GM23338 (cell line): ENCODE measurements at regions not wholly inside any gene's neighbourhood (a gene's known extent, or its start where the extent isn't known, plus 50 kb on each side); places are given as distances from the start of the nearest gene placed in this dataset.

Experiments used
- ATAC-seq: fragments of 200-7000 bp; cut with Tn5 transposase; 3 replicates; pipeline ENCODE4 v1.9.1; 2020
- DNase-seq: peaks from one replicate; pipeline ENCODE4 v3.0.0-alpha.2; 2015; ENCODE audit warnings: low spot score
- H2AFZ ChIP-seq: fragments of 200-600 bp; sonication (generic); 2 replicates; pipeline ENCODE4 v1.8.0; 2016; ENCODE audit warnings: antibody characterized with exemption, mild to moderate bottlenecking, moderate library complexity
- H3F3A ChIP-seq: fragments of 200-600 bp; sonication (generic); replicated peaks from 2 replicates; pipeline ENCODE4 v1.8.0; 2017; ENCODE audit warnings: antibody characterized with exemption, mixed run types, low read depth
- H3K27ac ChIP-seq: fragments of 200-600 bp; sonication (generic); 2 replicates; pipeline ENCODE4 v1.6.1; 2016; ENCODE audit warnings: low read depth
- H3K27me3 ChIP-seq: fragments of 200-600 bp; sonication (generic); 2 replicates; pipeline ENCODE4 v1.8.0; 2016; ENCODE audit warnings: mild to moderate bottlenecking, mixed run types, moderate library complexity; ENCODE audit not compliant: insufficient read depth
- H3K36me3 ChIP-seq: fragments of 200-600 bp; sonication (generic); 2 replicates; pipeline ENCODE4 v1.8.0; 2016; ENCODE audit warnings: mild to moderate bottlenecking; ENCODE audit not compliant: insufficient read depth
- H3K4me1 ChIP-seq: fragments of 200-600 bp; sonication (generic); 2 replicates; pipeline ENCODE4 v1.8.0; 2016; ENCODE audit warnings: mild to moderate bottlenecking, moderate library complexity; ENCODE audit not compliant: insufficient read depth
- H3K4me2 ChIP-seq: fragments of 200-600 bp; sonication (generic); 2 replicates; pipeline ENCODE4 v1.7.1; 2017; ENCODE audit warnings: mixed run types
- H3K4me3 ChIP-seq: fragments of 200-600 bp; sonication (generic); 2 replicates; pipeline ENCODE4 v1.6.1; 2016; ENCODE audit warnings: mixed run types
- H3K79me2 ChIP-seq: fragments of 200-600 bp; sonication (generic); replicated peaks from 2 replicates; pipeline ENCODE4 v1.8.0; 2017; ENCODE audit warnings: mild to moderate bottlenecking; ENCODE audit not compliant: insufficient read depth
- H3K9me2 ChIP-seq: fragments of 200-600 bp; sonication (generic); 2 replicates; pipeline ENCODE4 v1.8.0; 2017; ENCODE audit not compliant: insufficient read depth
- H4K20me1 ChIP-seq: fragments of 200-600 bp; sonication (generic); replicated peaks from 2 replicates; pipeline ENCODE4 v1.8.0; 2017; ENCODE audit warnings: mild to moderate bottlenecking; ENCODE audit not compliant: insufficient read depth
- H3K27ac Mint-ChIP-seq: 2 replicates; pipeline ENCODE4 v1.8.0; 2020; ENCODE audit warnings: inconsistent platforms, mild to moderate bottlenecking, moderate library complexity, mixed read lengths
- H3K27me3 Mint-ChIP-seq: 3 replicates; pipeline ENCODE4 v1.8.0; 2022; ENCODE audit warnings: low read depth, mild to moderate bottlenecking, moderate library complexity, mixed read lengths, inconsistent platforms; ENCODE audit not compliant: insufficient read depth, poor library complexity
- H3K36me3 Mint-ChIP-seq: 3 replicates; pipeline ENCODE4 v1.8.0; 2021; ENCODE audit warnings: low read depth, mild to moderate bottlenecking, inconsistent platforms, moderate library complexity, mixed read lengths
- H3K4me1 Mint-ChIP-seq: 3 replicates; pipeline ENCODE4 v1.8.0; 2020; ENCODE audit warnings: mild to moderate bottlenecking, inconsistent platforms, mixed read lengths
- H3K4me3 Mint-ChIP-seq: 3 replicates; pipeline ENCODE4 v1.8.0; 2021; ENCODE audit warnings: moderate library complexity, mild to moderate bottlenecking, inconsistent platforms, mixed read lengths
- H3K9me3 Mint-ChIP-seq: 3 replicates; pipeline ENCODE4 v1.8.0; 2020; ENCODE audit warnings: moderate library complexity, mild to moderate bottlenecking, inconsistent platforms, mixed read lengths
- CREB1 ChIP-seq: fragments of 250-450 bp; sonication (Bioruptor Pico); IDR thresholded peaks from 2 replicates; pipeline ENCODE4 v1.5.0; 2020; ENCODE audit warnings: low read depth, mild to moderate bottlenecking, moderate library complexity
- CTCF ChIP-seq, 2 experiments: fragments of 200-600 bp in 1 of 2; sonication (generic) in 1 of 2; conservative IDR thresholded peaks; 2 replicates each; pipeline versions ENCODE4 v1.5.1 to v1.6.1; 2016 to 2017; ENCODE audit warnings: antibody characterized with exemption in 2 of 2, low read depth in 2 of 2, mild to moderate bottlenecking in 2 of 2, moderate library complexity in 1 of 2
- EZH2 ChIP-seq: fragments of 200-600 bp; sonication (generic); IDR thresholded peaks from one replicate; pipeline ENCODE4 v1.8.0; 2017; ENCODE audit warnings: antibody characterized with exemption, mild to moderate bottlenecking, low read depth; ENCODE audit not compliant: unreplicated experiment
- EZH2phosphoT487 ChIP-seq: fragments of 200-600 bp; sonication (generic); IDR thresholded peaks from one replicate; pipeline ENCODE4 v1.8.1; 2018; ENCODE audit warnings: antibody characterized with exemption; ENCODE audit not compliant: unreplicated experiment
- JUNB ChIP-seq: IDR thresholded peaks from one replicate; pipeline ENCODE4 v1.6.1; 2016; ENCODE audit warnings: antibody characterized with exemption; ENCODE audit not compliant: unreplicated experiment
- NANOG ChIP-seq: IDR thresholded peaks from 2 replicates; pipeline ENCODE4 v1.6.1; 2016; ENCODE audit warnings: antibody characterized with exemption, borderline replicate concordance
- POLR2AphosphoS5 ChIP-seq: IDR thresholded peaks from 2 replicates; pipeline ENCODE4 v1.6.1; 2016; ENCODE audit warnings: antibody characterized with exemption, low read depth
- ZNF114 ChIP-seq: fragments of 250-450 bp; sonication (Bioruptor Pico); IDR thresholded peaks from 2 replicates; pipeline ENCODE4 v1.5.0; 2020; ENCODE audit warnings: mild to moderate bottlenecking, moderate library complexity
- ZNF331 ChIP-seq: fragments of 250-450 bp; sonication (Bioruptor Pico); IDR thresholded peaks from 2 replicates; pipeline ENCODE4 v1.5.0; 2020; ENCODE audit warnings: low read depth, mild to moderate bottlenecking, moderate library complexity
- TF ChIP-seq, protein P1 (sequence below): fragments of 250-450 bp; sonication (Bioruptor Pico); IDR thresholded peaks from 2 replicates; pipeline ENCODE4 v1.5.0; 2020; ENCODE audit warnings: mild to moderate bottlenecking, moderate library complexity

DNA sequence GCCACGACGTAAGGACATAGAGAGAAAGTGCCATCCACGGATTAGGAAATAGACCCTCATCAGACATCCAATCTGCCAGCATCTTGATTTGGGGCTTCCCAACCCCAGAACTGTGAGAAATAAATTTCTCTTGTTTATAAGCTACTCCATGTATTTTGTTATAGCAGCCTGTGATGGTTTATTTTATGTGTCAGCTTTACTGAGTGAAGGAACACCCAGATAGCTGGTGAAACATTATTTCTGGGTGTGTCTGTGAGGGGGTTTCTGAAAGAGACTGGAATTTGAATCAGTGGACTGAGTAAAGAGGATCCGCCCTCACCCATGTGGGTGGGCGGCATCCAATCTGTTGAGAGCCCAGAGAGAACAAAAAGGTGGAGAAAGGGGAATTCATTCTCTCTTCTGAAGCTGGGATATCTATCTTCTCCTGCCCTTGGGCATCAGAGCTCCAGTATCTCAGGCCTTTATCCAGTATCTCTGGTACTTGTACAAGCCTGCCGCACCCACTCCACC, 131.5 kb upstream of the ANKFN1 start (continued):
- TF ChIP-seq, protein P1, sequence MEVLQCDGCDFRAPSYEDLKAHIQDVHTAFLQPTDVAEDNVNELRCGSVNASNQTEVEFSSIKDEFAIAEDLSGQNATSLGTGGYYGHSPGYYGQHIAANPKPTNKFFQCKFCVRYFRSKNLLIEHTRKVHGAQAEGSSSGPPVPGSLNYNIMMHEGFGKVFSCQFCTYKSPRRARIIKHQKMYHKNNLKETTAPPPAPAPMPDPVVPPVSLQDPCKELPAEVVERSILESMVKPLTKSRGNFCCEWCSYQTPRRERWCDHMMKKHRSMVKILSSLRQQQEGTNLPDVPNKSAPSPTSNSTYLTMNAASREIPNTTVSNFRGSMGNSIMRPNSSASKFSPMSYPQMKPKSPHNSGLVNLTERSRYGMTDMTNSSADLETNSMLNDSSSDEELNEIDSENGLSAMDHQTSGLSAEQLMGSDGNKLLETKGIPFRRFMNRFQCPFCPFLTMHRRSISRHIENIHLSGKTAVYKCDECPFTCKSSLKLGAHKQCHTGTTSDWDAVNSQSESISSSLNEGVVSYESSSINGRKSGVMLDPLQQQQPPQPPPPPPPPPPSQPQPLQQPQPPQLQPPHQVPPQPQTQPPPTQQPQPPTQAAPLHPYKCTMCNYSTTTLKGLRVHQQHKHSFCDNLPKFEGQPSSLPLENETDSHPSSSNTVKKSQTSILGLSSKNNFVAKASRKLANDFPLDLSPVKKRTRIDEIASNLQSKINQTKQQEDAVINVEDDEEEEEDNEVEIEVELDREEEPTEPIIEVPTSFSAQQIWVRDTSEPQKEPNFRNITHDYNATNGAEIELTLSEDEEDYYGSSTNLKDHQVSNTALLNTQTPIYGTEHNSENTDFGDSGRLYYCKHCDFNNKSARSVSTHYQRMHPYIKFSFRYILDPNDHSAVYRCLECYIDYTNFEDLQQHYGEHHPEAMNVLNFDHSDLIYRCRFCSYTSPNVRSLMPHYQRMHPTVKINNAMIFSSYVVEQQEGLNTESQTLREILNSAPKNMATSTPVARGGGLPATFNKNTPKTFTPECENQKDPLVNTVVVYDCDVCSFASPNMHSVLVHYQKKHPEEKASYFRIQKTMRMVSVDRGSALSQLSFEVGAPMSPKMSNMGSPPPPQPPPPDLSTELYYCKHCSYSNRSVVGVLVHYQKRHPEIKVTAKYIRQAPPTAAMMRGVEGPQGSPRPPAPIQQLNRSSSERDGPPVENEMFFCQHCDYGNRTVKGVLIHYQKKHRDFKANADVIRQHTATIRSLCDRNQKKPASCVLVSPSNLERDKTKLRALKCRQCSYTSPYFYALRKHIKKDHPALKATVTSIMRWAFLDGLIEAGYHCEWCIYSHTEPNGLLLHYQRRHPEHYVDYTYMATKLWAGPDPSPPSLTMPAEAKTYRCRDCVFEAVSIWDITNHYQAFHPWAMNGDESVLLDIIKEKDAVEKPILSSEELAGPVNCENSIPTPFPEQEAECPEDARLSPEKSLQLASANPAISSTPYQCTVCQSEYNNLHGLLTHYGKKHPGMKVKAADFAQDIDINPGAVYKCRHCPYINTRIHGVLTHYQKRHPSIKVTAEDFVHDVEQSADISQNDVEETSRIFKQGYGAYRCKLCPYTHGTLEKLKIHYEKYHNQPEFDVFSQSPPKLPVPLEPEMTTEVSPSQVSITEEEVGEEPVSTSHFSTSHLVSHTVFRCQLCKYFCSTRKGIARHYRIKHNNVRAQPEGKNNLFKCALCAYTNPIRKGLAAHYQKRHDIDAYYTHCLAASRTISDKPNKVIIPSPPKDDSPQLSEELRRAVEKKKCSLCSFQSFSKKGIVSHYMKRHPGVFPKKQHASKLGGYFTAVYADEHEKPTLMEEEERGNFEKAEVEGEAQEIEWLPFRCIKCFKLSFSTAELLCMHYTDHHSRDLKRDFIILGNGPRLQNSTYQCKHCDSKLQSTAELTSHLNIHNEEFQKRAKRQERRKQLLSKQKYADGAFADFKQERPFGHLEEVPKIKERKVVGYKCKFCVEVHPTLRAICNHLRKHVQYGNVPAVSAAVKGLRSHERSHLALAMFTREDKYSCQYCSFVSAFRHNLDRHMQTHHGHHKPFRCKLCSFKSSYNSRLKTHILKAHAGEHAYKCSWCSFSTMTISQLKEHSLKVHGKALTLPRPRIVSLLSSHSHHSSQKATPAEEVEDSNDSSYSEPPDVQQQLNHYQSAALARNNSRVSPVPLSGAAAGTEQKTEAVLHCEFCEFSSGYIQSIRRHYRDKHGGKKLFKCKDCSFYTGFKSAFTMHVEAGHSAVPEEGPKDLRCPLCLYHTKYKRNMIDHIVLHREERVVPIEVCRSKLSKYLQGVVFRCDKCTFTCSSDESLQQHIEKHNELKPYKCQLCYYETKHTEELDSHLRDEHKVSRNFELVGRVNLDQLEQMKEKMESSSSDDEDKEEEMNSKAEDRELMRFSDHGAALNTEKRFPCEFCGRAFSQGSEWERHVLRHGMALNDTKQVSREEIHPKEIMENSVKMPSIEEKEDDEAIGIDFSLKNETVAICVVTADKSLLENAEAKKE (CRISPR knock-in tag) = no peak
- TF ChIP-seq NANOG (no peak), EZH2 (no peak)

DNA sequence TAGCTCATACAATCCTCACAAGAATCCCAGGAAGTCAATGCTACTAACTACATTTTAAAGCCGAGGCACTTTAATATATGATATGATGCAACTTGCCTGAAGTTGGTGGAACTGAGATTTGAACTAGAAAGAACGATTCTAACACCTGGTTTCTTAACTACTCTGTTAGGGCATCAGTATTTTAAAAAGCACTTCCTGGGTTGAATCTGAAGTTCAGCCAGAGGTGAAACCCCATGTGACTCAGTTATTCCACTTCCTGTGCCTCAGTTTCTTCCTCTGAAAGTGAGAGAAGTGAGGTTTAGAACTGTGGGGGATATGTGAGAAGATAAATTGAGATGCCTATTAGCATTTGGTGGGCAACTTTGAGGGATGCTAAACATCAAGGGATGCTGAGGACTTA, 129.4 kb upstream of the ANKFN1 start:
- no peaks in the 10 kb centered on the region for H3F3A ChIP-seq
- Mint-ChIP-seq H3K36me3 (no peaks in the 10 kb centered on the region), H3K27ac (no peak overlapping the region), H3K4me1 (no peaks in the 10 kb centered on the region), H3K9me3 (no peaks in the 10 kb centered on the region), H3K4me3 (no peak overlapping the region), H3K27me3 (peaks cover 4% of the 10 kb centered on the region)
- H3K4me3 ChIP-seq = no peak overlapping the region
- no peak overlapping the region for H3K4me2 ChIP-seq
- H3K27me3 ChIP-seq = no peaks in the 10 kb centered on the region
- ATAC-seq (no peak), DNase-seq (no peak)
- peaks cover 11% of the 10 kb centered on the region; the same call in 1 of the 2 replicates for H3K9me2 ChIP-seq
- H3K36me3 ChIP-seq = no peaks in the 10 kb centered on the region
- no peaks in the 10 kb centered on the region for H3K4me1 ChIP-seq
- H4K20me1 ChIP-seq = no peaks in the 10 kb centered on the region
- no peaks in the 10 kb centered on the region for H3K79me2 ChIP-seq
- H2AFZ ChIP-seq = no peak overlapping the region
- no peak overlapping the region for H3K27ac ChIP-seq
- no peak for TF ChIP-seq ZNF114 (CRISPR knock-in tag)
- TF ChIP-seq POLR2AphosphoS5 = no peak
- no peak for TF ChIP-seq EZH2
- TF ChIP-seq CTCF (conservative IDR thresholded peaks at IDR 0.05; ENCODE audit: low read depth in 2 of 2) = no peak
- TF ChIP-seq JUNB = no peak
- no peak for TF ChIP-seq CREB1 (CRISPR knock-in tag)
- TF ChIP-seq EZH2phosphoT487 = no peak
- TF ChIP-seq ZNF331 = no peak
